IMR-90 (cell line): ENCODE measurements at regions not wholly inside any gene's neighbourhood (a gene's known extent, or its start where the extent isn't known, plus 50 kb on each side); places are given as distances from the start of the nearest gene placed in this dataset.

Experiments
- ATAC-seq: fragments of 200-7000 bp; cut with Tn5 transposase; 2 replicates; pipeline ENCODE4 v1.9.1; 2020; ENCODE audit warnings: low read depth, mild to moderate bottlenecking, moderate library complexity
- BruUV-seq: library from RNA; stranded (reverse); fragments of 400-500 nt; replicated peaks from 2 replicates; lab custom pipeline; 2021; lab: Mats Ljungman, UMichigan
- CTCF ChIA-PET: fragments of 300-600 bp; formaldehyde crosslinking; extraction: SDS; loops from one replicate; lab custom pipeline; 2021; ENCODE audit warnings: antibody characterized with exemption; lab: Yijun Ruan, JAX
- POLR2A ChIA-PET: fragments of 300-600 bp; sonication (Branson Sonifier 250); formaldehyde crosslinking; loops from one replicate; lab custom pipeline; 2022; ENCODE audit warnings: antibody characterized with exemption; ENCODE audit not compliant: unreplicated experiment; lab: Charles Lee
- DNase-seq: peaks from one replicate; pipeline ENCODE4 v3.0.0; 2013
- H2AFZ ChIP-seq: replicated peaks from 2 replicates; pipeline ENCODE3; 2013; ENCODE audit warnings: low read length, mild to moderate bottlenecking; ENCODE audit not compliant: poor library complexity
- H2AK5ac ChIP-seq: 2 replicates; pipeline ENCODE4 v1.6.1; 2013; ENCODE audit warnings: low read depth, low read length, inconsistent platforms
- H2AK9ac ChIP-seq: replicated peaks from 2 replicates; pipeline ENCODE3; 2013; ENCODE audit warnings: mild to moderate bottlenecking, low read depth, low read length, moderate library complexity; ENCODE audit not compliant: poor library complexity
- H2BK120ac ChIP-seq: 2 replicates; pipeline ENCODE4 v1.6.1; 2013; ENCODE audit warnings: low read depth, low read length, inconsistent platforms
- H2BK15ac ChIP-seq: 3 replicates; pipeline ENCODE4 v1.6.1; 2013; ENCODE audit warnings: low read depth, low read length, inconsistent platforms
- H2BK20ac ChIP-seq: 2 replicates; pipeline ENCODE4 v1.6.1; 2013; ENCODE audit warnings: low read depth, mild to moderate bottlenecking, inconsistent platforms, low read length, moderate library complexity
- H2BK5ac ChIP-seq: 2 replicates; pipeline ENCODE4 v1.6.1; 2013; ENCODE audit warnings: mild to moderate bottlenecking, low read depth, low read length, inconsistent platforms; ENCODE audit not compliant: poor library complexity, severe bottlenecking
- H3K14ac ChIP-seq: replicated peaks from 2 replicates; pipeline ENCODE4 v1.6.1; 2013; ENCODE audit warnings: low read depth, low read length, inconsistent platforms
- H3K18ac ChIP-seq: 2 replicates; pipeline ENCODE4 v1.6.1; 2013; ENCODE audit warnings: low read depth, low read length, control low read depth
- H3K23ac ChIP-seq: 2 replicates; pipeline ENCODE4 v1.6.1; 2013; ENCODE audit warnings: low read depth, low read length, inconsistent platforms
- H3K27ac ChIP-seq: 2 replicates; pipeline ENCODE4 v1.5.1; 2013; ENCODE audit warnings: mild to moderate bottlenecking, control low read depth, low read length; ENCODE audit not compliant: insufficient read depth
- H3K27me3 ChIP-seq: 2 replicates; pipeline ENCODE4 v1.6.1; 2013; ENCODE audit warnings: low read length; ENCODE audit not compliant: control insufficient read depth, insufficient read depth
- H3K36me3 ChIP-seq: 2 replicates; pipeline ENCODE4 v1.6.1; 2013; ENCODE audit warnings: low read length, mixed read lengths; ENCODE audit not compliant: control insufficient read depth, insufficient read depth
- H3K4ac ChIP-seq: 2 replicates; pipeline ENCODE4 v1.6.1; 2013; ENCODE audit warnings: low read depth, low read length, inconsistent platforms
- H3K4me1 ChIP-seq: 2 replicates; pipeline ENCODE4 v1.6.1; 2013; ENCODE audit warnings: low read length, mixed read lengths; ENCODE audit not compliant: control insufficient read depth, insufficient read depth
- H3K4me2 ChIP-seq: 2 replicates; pipeline ENCODE4 v1.6.1; 2013; ENCODE audit warnings: low read depth, mild to moderate bottlenecking, control low read depth, low read length, moderate library complexity
- H3K4me3 ChIP-seq: 2 replicates; pipeline ENCODE4 v1.5.1; 2013; ENCODE audit warnings: low read depth, mild to moderate bottlenecking, control low read depth, low read length, moderate library complexity; ENCODE audit not compliant: insufficient read depth
- H3K56ac ChIP-seq: 2 replicates; pipeline ENCODE4 v1.6.1; 2013; ENCODE audit warnings: low read length, inconsistent platforms; ENCODE audit not compliant: insufficient read depth; ENCODE audit errors: extremely low read depth
- H3K79me1 ChIP-seq, 2 experiments: 2 replicates each; pipeline ENCODE4 v1.6.1; 2013; ENCODE audit warnings: low read length in 2 of 2, inconsistent platforms in 1 of 2, low read depth in 1 of 2
- H3K9ac ChIP-seq: 2 replicates; pipeline ENCODE4 v1.6.1; 2013; ENCODE audit warnings: low read depth, low read length, control low read depth
- H3K9me1 ChIP-seq: 2 replicates; pipeline ENCODE4 v1.6.1; 2013; ENCODE audit warnings: low read length, inconsistent platforms; ENCODE audit not compliant: insufficient read depth
- H3K9me3 ChIP-seq: 2 replicates; pipeline ENCODE4 v1.6.1; 2013; ENCODE audit warnings: low read length; ENCODE audit not compliant: control insufficient read depth, insufficient read depth
- H4K20me1 ChIP-seq: 2 replicates; pipeline ENCODE4 v1.6.1; 2013; ENCODE audit warnings: low read length, inconsistent platforms; ENCODE audit not compliant: insufficient read depth
- H4K5ac ChIP-seq: 2 replicates; pipeline ENCODE4 v1.6.1; 2013; ENCODE audit warnings: mild to moderate bottlenecking, low read depth, low read length, control low read depth
- H4K8ac ChIP-seq, 2 experiments: 2 replicates each; pipeline ENCODE4 v1.6.1; 2013; ENCODE audit warnings: low read depth in 2 of 2, low read length in 2 of 2, control low read depth in 1 of 2, inconsistent platforms in 1 of 2
- H4K91ac ChIP-seq: 2 replicates; pipeline ENCODE4 v1.6.1; 2013; ENCODE audit warnings: low read depth, low read length, inconsistent platforms; ENCODE audit not compliant: insufficient read depth
- BHLHE40 ChIP-seq: fragments of 150-350 bp; IDR thresholded peaks from 2 replicates; pipeline ENCODE4 v1.6.1; 2016; ENCODE audit warnings: mild to moderate bottlenecking, low read depth, low read length
- CEBPB ChIP-seq: IDR thresholded peaks from 2 replicates; pipeline ENCODE4 v1.6.1; 2012; ENCODE audit warnings: low read depth, low read length, improper control_type of control experiment
- CHD1 ChIP-seq: IDR thresholded peaks from 2 replicates; pipeline ENCODE4 v1.6.1; 2012; ENCODE audit warnings: low read depth, low read length, improper control_type of control experiment
- FOS ChIP-seq: fragments of 150-350 bp; IDR thresholded peaks from 2 replicates; pipeline ENCODE4 v1.6.1; 2016; ENCODE audit warnings: low read depth, low read length
- MAFK ChIP-seq: IDR thresholded peaks from 2 replicates; pipeline ENCODE4 v1.6.1; 2012; ENCODE audit warnings: low read depth, low read length, improper control_type of control experiment
- MAZ ChIP-seq: IDR thresholded peaks from 2 replicates; pipeline ENCODE4 v1.6.1; 2012; ENCODE audit warnings: low read depth, mild to moderate bottlenecking, low read length, improper control_type of control experiment, moderate library complexity, borderline replicate concordance
- POLR2A ChIP-seq: IDR thresholded peaks from 2 replicates; pipeline ENCODE4 v1.6.1; 2012; ENCODE audit warnings: mild to moderate bottlenecking, low read depth, low read length
- RAD21 ChIP-seq: IDR thresholded peaks from 2 replicates; pipeline ENCODE4 v1.6.1; 2012; ENCODE audit warnings: low read length, improper control_type of control experiment
- RCOR1 ChIP-seq: IDR thresholded peaks from 2 replicates; pipeline ENCODE4 v1.6.1; 2012; ENCODE audit warnings: mild to moderate bottlenecking, low read length, improper control_type of control experiment; ENCODE audit not compliant: insufficient replicate concordance
- RFX5 ChIP-seq: IDR thresholded peaks from 2 replicates; pipeline ENCODE4 v1.8.0; 2012; ENCODE audit warnings: low read depth, mild to moderate bottlenecking, low read length, moderate library complexity
- SMC3 ChIP-seq: fragments of 150-350 bp; IDR thresholded peaks from 2 replicates; pipeline ENCODE4 v1.6.1; 2016; ENCODE audit warnings: low read depth, mild to moderate bottlenecking, antibody characterized with exemption, low read length, moderate library complexity
- WGBS, 2 experiments: methylation state at CpG; one replicate each; pipeline versions ENCODE4 v1.1.5 to v1.1.7; 2013; ENCODE audit warnings: missing lambda C conversion rate in 2 of 2; ENCODE audit not compliant: insufficient read length in 1 of 2; ENCODE audit errors: extremely low coverage in 2 of 2; 5-methylcytosine and 5-hydroxymethylcytosine counted together
- dilution Hi-C: fragments of 300-500 bp; cut with HindIII; formaldehyde crosslinking; loops from one replicate; pipeline ENCODE4 v1.14.3; 2018; ENCODE audit warnings: low sequenced_read_pairs; ENCODE audit not compliant: unreplicated experiment
- in situ Hi-C: fragments of 300-500 bp; cut with MboI; formaldehyde crosslinking; loops from 3 replicates; pipeline ENCODE4 v1.14.3; 2019; ENCODE audit warnings: low sequenced_read_pairs, inconsistent platforms, mixed read lengths
- intact Hi-C: fragments of 100-400 bp; cut with micrococcal nuclease; formaldehyde crosslinking; loops from 2 replicates; pipeline ENCODE4 v1.10.0; 2022
- TF ChIP-seq, protein P1 (sequence below): conservative IDR thresholded peaks from 2 replicates; pipeline ENCODE4 v1.5.1; 2012; ENCODE audit warnings: mild to moderate bottlenecking, low read depth, low read length, improper control_type of control experiment
- TF ChIP-seq, protein P2 (sequence below): fragments of 150-350 bp; IDR thresholded peaks from 2 replicates; pipeline ENCODE4 v1.6.1; 2017; ENCODE audit warnings: mild to moderate bottlenecking, antibody characterized with exemption, low read length, low read depth

DNA sequence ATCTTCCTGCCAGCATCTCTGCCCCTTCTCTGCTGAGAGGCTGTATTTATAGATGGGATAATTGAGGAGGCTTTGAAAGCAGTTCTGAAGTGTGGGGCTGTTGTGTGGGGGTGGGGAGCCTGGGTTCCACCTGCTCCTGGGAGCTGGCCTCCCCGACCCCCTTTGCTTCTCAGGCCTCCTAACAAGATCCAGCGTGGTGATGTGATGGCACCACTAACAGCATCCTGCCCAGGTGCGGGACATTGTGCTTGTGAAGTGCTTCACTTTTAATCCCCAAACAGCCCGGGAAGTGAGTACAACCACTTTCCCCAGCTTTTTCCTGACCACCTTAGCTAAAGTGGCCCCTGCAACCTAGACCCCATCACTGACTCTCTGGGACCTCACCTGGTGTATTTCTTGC, 95.1 kb upstream of the NRXN3 start:
- H2BK120ac ChIP-seq = no peak overlapping the region
- H3K27me3 ChIP-seq = no peaks in the 10 kb centered on the region
- H3K4ac ChIP-seq = no peak overlapping the region
- no peaks in the 10 kb centered on the region for H3K36me3 ChIP-seq
- H3K4me3 ChIP-seq = no peak overlapping the region
- no peak overlapping the region for H4K8ac ChIP-seq
- dilution Hi-C loops = no loop called here
- H2BK5ac ChIP-seq = no peak overlapping the region
- H2BK15ac ChIP-seq = no peak overlapping the region
- no peak overlapping the region for H3K14ac ChIP-seq
- H2AK9ac ChIP-seq = no peak overlapping the region
- WGBS, 2 experiments = 55% methylated on average over 2 of the region's 4 CpGs; no CpG with 5 or more reads in 1 of the 2 experiments
- CTCF ChIA-PET = no interaction called here
- H4K20me1 ChIP-seq = no peaks in the 10 kb centered on the region
- DNase-seq = no peak
- H2AK5ac ChIP-seq = no peak overlapping the region
- in situ Hi-C loops = no loop called here
- BruUV-seq = no TSS peak
- no peak overlapping the region for H2BK20ac ChIP-seq
- no peak for ATAC-seq
- TF ChIP-seq MAFK (no peak), CHD1 (no peak), RFX5 (no peak), BHLHE40 (no peak), RAD21 (no peak), POLR2A (no peak), CEBPB (no peak), MAZ (no peak), FOS (no peak), RCOR1 (no peak), SMC3 (no peak)
- TF ChIP-seq, protein P1, sequence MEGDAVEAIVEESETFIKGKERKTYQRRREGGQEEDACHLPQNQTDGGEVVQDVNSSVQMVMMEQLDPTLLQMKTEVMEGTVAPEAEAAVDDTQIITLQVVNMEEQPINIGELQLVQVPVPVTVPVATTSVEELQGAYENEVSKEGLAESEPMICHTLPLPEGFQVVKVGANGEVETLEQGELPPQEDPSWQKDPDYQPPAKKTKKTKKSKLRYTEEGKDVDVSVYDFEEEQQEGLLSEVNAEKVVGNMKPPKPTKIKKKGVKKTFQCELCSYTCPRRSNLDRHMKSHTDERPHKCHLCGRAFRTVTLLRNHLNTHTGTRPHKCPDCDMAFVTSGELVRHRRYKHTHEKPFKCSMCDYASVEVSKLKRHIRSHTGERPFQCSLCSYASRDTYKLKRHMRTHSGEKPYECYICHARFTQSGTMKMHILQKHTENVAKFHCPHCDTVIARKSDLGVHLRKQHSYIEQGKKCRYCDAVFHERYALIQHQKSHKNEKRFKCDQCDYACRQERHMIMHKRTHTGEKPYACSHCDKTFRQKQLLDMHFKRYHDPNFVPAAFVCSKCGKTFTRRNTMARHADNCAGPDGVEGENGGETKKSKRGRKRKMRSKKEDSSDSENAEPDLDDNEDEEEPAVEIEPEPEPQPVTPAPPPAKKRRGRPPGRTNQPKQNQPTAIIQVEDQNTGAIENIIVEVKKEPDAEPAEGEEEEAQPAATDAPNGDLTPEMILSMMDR = no peak
- TF ChIP-seq, protein P2, sequence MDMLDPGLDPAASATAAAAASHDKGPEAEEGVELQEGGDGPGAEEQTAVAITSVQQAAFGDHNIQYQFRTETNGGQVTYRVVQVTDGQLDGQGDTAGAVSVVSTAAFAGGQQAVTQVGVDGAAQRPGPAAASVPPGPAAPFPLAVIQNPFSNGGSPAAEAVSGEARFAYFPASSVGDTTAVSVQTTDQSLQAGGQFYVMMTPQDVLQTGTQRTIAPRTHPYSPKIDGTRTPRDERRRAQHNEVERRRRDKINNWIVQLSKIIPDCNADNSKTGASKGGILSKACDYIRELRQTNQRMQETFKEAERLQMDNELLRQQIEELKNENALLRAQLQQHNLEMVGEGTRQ = no peak
- H3K27ac ChIP-seq = no peak overlapping the region
- H3K4me2 ChIP-seq = no peak overlapping the region
- no peak overlapping the region for H3K56ac ChIP-seq
- intact Hi-C loops = no loop called here
- no peaks in the 10 kb centered on the region for H3K79me1 ChIP-seq
- H4K5ac ChIP-seq = no peak overlapping the region
- H3K9me1 ChIP-seq = no peaks in the 10 kb centered on the region
- no peak overlapping the region for H2AFZ ChIP-seq
- no peak overlapping the region for H3K9ac ChIP-seq
- no peak overlapping the region for H4K91ac ChIP-seq
- no peak overlapping the region for H3K23ac ChIP-seq
- POLR2A ChIA-PET = no interaction called here
- H3K4me1 ChIP-seq = no peaks in the 10 kb centered on the region
- H3K9me3 ChIP-seq = peaks cover 14% of the 10 kb centered on the region
- H3K18ac ChIP-seq = no peak overlapping the region
